CD4-positive, alpha-beta T cell treated with Interleukin-17A for 4 hours (primary cell): ENCODE measurements at regions not wholly inside any gene's neighbourhood (a gene's known extent, or its start where the extent isn't known, plus 50 kb on each side); places are given as distances from the start of the nearest gene placed in this dataset.

Experiments used
- DNase-seq: peaks from one replicate; pipeline ENCODE4 v3.0.0-alpha.2; 2020; ENCODE audit warnings: mixed read lengths

- DNase-seq, result no peak
Measured at GRCh38 chr5:98076501-98076900, 697.0 kb upstream of the RGMB start.

GRCh38 chr5:98085593-98085992, 687.9 kb upstream of the RGMB start:
- DNase-seq, result no peak

GRCh38 chr5:98095072-98095471, 678.4 kb upstream of the RGMB start:
- DNase-seq, result no peak

GRCh38 chr5:98096155-98096554, 677.3 kb upstream of the RGMB start:
- DNase-seq, result no peak

GRCh38 chr5:98099448-98100105, 673.9 kb upstream of the RGMB start:
- no peak for DNase-seq

- no peak for DNase-seq
Measured at GRCh38 chr5:98101131-98101530, 672.3 kb upstream of the RGMB start.

- no peak for DNase-seq
Measured at GRCh38 chr5:98102936-98103335, 670.5 kb upstream of the RGMB start.

- DNase-seq, result no peak
Measured at GRCh38 chr5:98103807-98104206, 669.7 kb upstream of the RGMB start.

- DNase-seq, result no peak
Measured at GRCh38 chr5:98104454-98105188, 668.8 kb upstream of the RGMB start.

GRCh38 chr5:98105681-98106080, 667.8 kb upstream of the RGMB start:
- DNase-seq, result no peak

GRCh38 chr5:98106116-98107031, 667.1 kb upstream of the RGMB start:
- no peak for DNase-seq

- DNase-seq, result no peak
Measured at GRCh38 chr5:98108497-98108896, 665.0 kb upstream of the RGMB start.

GRCh38 chr5:98109561-98110006, 663.9 kb upstream of the RGMB start:
- DNase-seq, result no peak

GRCh38 chr5:98110282-98110691, 663.2 kb upstream of the RGMB start:
- no peak for DNase-seq

- no peak for DNase-seq
Measured at GRCh38 chr5:98110791-98111190, 662.7 kb upstream of the RGMB start.

GRCh38 chr5:98111686-98112085, 661.8 kb upstream of the RGMB start:
- DNase-seq, result no peak

- no peak for DNase-seq
Measured at GRCh38 chr5:98121036-98121936, 652.2 kb upstream of the RGMB start.

GRCh38 chr5:98128271-98128670, 645.2 kb upstream of the RGMB start:
- DNase-seq, result no peak

- no peak for DNase-seq
Measured at GRCh38 chr5:98128846-98129245, 644.6 kb upstream of the RGMB start.

- DNase-seq, result no peak
Measured at GRCh38 chr5:98130261-98131035, 643.0 kb upstream of the RGMB start.

GRCh38 chr5:98144116-98144515, 629.3 kb upstream of the RGMB start:
- DNase-seq, result no peak

GRCh38 chr5:98144710-98145109, 628.8 kb upstream of the RGMB start:
- DNase-seq, result no peak
